ENCODE measurements at regions not wholly inside any gene's neighbourhood (a gene's known extent, or its start where the extent isn't known, plus 50 kb on each side); places are given as distances from the start of the nearest gene placed in this dataset.

DNA sequence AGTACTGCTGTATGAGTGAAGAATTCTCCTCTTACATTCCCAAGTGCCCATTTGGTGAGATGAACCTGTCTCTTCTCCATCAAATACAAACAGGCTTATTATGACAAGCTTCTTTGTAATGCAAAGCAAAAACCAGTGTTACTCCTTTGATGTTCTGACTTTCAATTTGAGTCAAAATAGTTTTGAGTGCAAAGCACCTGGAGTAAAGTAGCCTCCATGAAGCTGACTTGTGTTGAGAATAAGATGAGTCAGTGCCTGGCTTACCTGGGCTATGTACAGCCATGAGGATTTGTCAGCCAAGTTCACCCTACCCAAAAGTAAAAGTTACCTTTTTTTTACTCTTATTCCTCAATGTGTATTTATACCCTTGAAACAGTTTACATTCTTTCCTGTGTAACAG, 132.5 kb upstream of the FMR1 start:
- TF ChIP-seq, protein P1, sequence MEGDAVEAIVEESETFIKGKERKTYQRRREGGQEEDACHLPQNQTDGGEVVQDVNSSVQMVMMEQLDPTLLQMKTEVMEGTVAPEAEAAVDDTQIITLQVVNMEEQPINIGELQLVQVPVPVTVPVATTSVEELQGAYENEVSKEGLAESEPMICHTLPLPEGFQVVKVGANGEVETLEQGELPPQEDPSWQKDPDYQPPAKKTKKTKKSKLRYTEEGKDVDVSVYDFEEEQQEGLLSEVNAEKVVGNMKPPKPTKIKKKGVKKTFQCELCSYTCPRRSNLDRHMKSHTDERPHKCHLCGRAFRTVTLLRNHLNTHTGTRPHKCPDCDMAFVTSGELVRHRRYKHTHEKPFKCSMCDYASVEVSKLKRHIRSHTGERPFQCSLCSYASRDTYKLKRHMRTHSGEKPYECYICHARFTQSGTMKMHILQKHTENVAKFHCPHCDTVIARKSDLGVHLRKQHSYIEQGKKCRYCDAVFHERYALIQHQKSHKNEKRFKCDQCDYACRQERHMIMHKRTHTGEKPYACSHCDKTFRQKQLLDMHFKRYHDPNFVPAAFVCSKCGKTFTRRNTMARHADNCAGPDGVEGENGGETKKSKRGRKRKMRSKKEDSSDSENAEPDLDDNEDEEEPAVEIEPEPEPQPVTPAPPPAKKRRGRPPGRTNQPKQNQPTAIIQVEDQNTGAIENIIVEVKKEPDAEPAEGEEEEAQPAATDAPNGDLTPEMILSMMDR (IDR thresholded peaks at IDR 0.05) = no peak
- no peak for TF ChIP-seq POLR2AphosphoS5 (IDR thresholded peaks at IDR 0.05; ENCODE audit: low read depth, low read length)
- TF ChIP-seq, protein P2, sequence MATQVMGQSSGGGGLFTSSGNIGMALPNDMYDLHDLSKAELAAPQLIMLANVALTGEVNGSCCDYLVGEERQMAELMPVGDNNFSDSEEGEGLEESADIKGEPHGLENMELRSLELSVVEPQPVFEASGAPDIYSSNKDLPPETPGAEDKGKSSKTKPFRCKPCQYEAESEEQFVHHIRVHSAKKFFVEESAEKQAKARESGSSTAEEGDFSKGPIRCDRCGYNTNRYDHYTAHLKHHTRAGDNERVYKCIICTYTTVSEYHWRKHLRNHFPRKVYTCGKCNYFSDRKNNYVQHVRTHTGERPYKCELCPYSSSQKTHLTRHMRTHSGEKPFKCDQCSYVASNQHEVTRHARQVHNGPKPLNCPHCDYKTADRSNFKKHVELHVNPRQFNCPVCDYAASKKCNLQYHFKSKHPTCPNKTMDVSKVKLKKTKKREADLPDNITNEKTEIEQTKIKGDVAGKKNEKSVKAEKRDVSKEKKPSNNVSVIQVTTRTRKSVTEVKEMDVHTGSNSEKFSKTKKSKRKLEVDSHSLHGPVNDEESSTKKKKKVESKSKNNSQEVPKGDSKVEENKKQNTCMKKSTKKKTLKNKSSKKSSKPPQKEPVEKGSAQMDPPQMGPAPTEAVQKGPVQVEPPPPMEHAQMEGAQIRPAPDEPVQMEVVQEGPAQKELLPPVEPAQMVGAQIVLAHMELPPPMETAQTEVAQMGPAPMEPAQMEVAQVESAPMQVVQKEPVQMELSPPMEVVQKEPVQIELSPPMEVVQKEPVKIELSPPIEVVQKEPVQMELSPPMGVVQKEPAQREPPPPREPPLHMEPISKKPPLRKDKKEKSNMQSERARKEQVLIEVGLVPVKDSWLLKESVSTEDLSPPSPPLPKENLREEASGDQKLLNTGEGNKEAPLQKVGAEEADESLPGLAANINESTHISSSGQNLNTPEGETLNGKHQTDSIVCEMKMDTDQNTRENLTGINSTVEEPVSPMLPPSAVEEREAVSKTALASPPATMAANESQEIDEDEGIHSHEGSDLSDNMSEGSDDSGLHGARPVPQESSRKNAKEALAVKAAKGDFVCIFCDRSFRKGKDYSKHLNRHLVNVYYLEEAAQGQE (IDR thresholded peaks at IDR 0.05; ENCODE audit: insufficient read depth in 1 of 2, low read depth in 2 of 2, low read length in 1 of 2) = no peak

All from Panc1 (cell line).